HT1080 (cell line): ENCODE measurements at regions not wholly inside any gene's neighbourhood (a gene's known extent, or its start where the extent isn't known, plus 50 kb on each side); places are given as distances from the start of the nearest gene placed in this dataset.

Source experiments
- DNase-seq: peaks from one replicate; pipeline ENCODE4 v3.0.0-alpha.2; 2015; ENCODE audit warnings: low read depth

GRCh38 chr3:127483902-127484591 lies 106.5 kb downstream of the TPRA1 start:
- DNase-seq: no peak

- no peak for DNase-seq
Observed at GRCh38 chr3:127483005-127483641, 107.4 kb downstream of the TPRA1 start.

- no peak for DNase-seq
Observed at GRCh38 chr3:127482216-127483004, 108.1 kb downstream of the TPRA1 start.

GRCh38 chr3:127480196-127480954 lies 110.2 kb downstream of the TPRA1 start:
- DNase-seq: no peak

- DNase-seq: no peak
Observed at GRCh38 chr3:127479449-127479848, 111.1 kb downstream of the TPRA1 start.

GRCh38 chr3:127478922-127479321 lies 111.6 kb downstream of the TPRA1 start:
- no peak for DNase-seq

- no peak for DNase-seq
Observed at GRCh38 chr3:127477396-127477795, 113.1 kb downstream of the TPRA1 start.

GRCh38 chr3:127476936-127477335 lies 113.6 kb downstream of the TPRA1 start:
- no peak for DNase-seq

- no peak for DNase-seq
Observed at GRCh38 chr3:127475975-127476705, 114.4 kb downstream of the TPRA1 start.

GRCh38 chr3:127475391-127475790 lies 115.1 kb downstream of the TPRA1 start:
- no peak for DNase-seq

- DNase-seq: no peak
Observed at GRCh38 chr3:127473244-127474024, 117.1 kb downstream of the TPRA1 start.

- DNase-seq: no peak
Observed at GRCh38 chr3:127472506-127472905, 118.0 kb downstream of the TPRA1 start.

- no peak for DNase-seq
Observed at GRCh38 chr3:127471142-127471541, 119.4 kb downstream of the TPRA1 start.

GRCh38 chr3:127469760-127470159 lies 120.8 kb downstream of the TPRA1 start:
- DNase-seq: no peak

- DNase-seq: no peak
Observed at GRCh38 chr3:127467391-127467790, 123.1 kb downstream of the TPRA1 start.

- no peak for DNase-seq
Observed at GRCh38 chr3:127464642-127465041, 125.9 kb downstream of the TPRA1 start.

GRCh38 chr3:127462111-127462655 lies 128.3 kb downstream of the TPRA1 start:
- DNase-seq: no peak

GRCh38 chr3:127461286-127461910 lies 129.1 kb downstream of the TPRA1 start:
- DNase-seq: no peak

GRCh38 chr3:127459891-127460290 lies 130.6 kb downstream of the TPRA1 start:
- DNase-seq: no peak
